ENCODE measurements at regions not wholly inside any gene's neighbourhood (a gene's known extent, or its start where the extent isn't known, plus 50 kb on each side); places are given as distances from the start of the nearest gene placed in this dataset.

DNA sequence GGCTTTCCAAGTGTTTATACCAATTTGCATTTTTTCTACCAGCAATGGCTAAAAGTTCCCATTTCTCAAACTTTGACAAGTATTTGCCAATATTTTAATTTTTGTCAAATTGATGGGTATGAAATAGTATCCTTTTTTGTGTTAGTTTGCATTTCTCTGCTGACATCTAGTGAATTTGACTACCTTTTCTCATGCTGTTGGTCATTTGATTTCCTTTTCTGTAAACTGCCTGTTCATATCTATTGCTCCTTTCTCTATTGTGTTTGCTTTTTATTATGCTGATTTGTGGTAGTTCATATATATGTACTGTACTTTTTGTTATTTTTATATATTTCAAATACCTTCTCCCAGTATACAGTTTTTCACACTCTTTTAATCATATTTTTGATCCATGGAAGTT lies 149.4 kb downstream of the PMAIP1 start:
- CTCF ChIA-PET (ENCODE audit: low intra/inter-chr PET ratio, low total read pairs): no interaction called here
- Histone ChIP-seq H3K4me3 (replicated peaks in 1 of 3; ENCODE audit: insufficient read depth in 1 of 3, low read depth in 2 of 3, low read length in 3 of 3) (no peak overlapping the region), H3K36me3 (replicated peaks in 1 of 2; ENCODE audit: control insufficient read depth in 1 of 2, insufficient read depth in 2 of 2, low read length in 2 of 2) (no peaks in the 10 kb centered on the region), H3K9me3 (ENCODE audit: low read length) (no peaks in the 10 kb centered on the region), H3K4me1 (ENCODE audit: insufficient read depth, low read length) (no peaks in the 10 kb centered on the region), H4K20me1 (ENCODE audit: insufficient read depth, low read length) (no peaks in the 10 kb centered on the region), H3K27ac (ENCODE audit: extremely low read length, insufficient read depth, low read length) (no peak overlapping the region), H3K27me3 (ENCODE audit: control insufficient read depth in 1 of 2, insufficient read depth in 2 of 2, low read length in 2 of 2) (no peaks in the 10 kb centered on the region), H2AFZ (ENCODE audit: low read length) (no peak overlapping the region), H3K79me2 (ENCODE audit: insufficient read depth, low read length) (no peaks in the 10 kb centered on the region), H3K9ac (ENCODE audit: insufficient read depth, low read depth, low read length) (no peak overlapping the region), H3K4me2 (ENCODE audit: low read depth, low read length) (no peak overlapping the region)
- POLR2A ChIA-PET: no interaction called here
- intact Hi-C loops (cut with micrococcal nuclease; ENCODE audit: unreplicated experiment): no loop called here
- in situ Hi-C loops (cut with HindIII; ENCODE audit: extremely low pct_ligation_motif_present, low pct_unique_long_range_greater_than_20kb): no loop called here
- TF ChIP-seq ZNF367 (CRISPR knock-in tag; IDR thresholded peaks at IDR 0.05; ENCODE audit: borderline replicate concordance) (no peak), DNMT3B (CRISPR knock-in tag; conservative IDR thresholded peaks at IDR 0.05) (no peak), BCL6 (CRISPR knock-in tag; IDR thresholded peaks at IDR 0.05) (no peak), ISL2 (CRISPR knock-in tag; IDR thresholded peaks at IDR 0.05) (no peak), KMT2B (CRISPR knock-in tag; IDR thresholded peaks at IDR 0.05) (no peak), ZSCAN30 (CRISPR knock-in tag; IDR thresholded peaks at IDR 0.05) (no peak), TFDP1 (CRISPR knock-in tag; IDR thresholded peaks at IDR 0.05; ENCODE audit: borderline replicate concordance) (no peak), ZFP36 (IDR thresholded peaks at IDR 0.05; ENCODE audit: borderline replicate concordance, low read depth, low read length, partially characterized antibody) (no peak), CHD2 (IDR thresholded peaks at IDR 0.05; ENCODE audit: low read depth, low read length) (no peak), RNF2 (conservative IDR thresholded peaks at IDR 0.05; ENCODE audit: low read depth) (no peak), ZNF780A (CRISPR knock-in tag; IDR thresholded peaks at IDR 0.05) (no peak), ZNF225 (CRISPR knock-in tag; IDR thresholded peaks at IDR 0.05) (no peak), CBX2 (IDR thresholded peaks at IDR 0.05; ENCODE audit: low read depth, low read length) (no peak), CBX2 (CRISPR knock-in tag; IDR thresholded peaks at IDR 0.05; ENCODE audit: low read depth) (no peak), ZXDC (CRISPR knock-in tag; IDR thresholded peaks at IDR 0.05) (no peak), GTF2F1 (IDR thresholded peaks at IDR 0.05; ENCODE audit: low read length) (no peak), PTBP1 (IDR thresholded peaks at IDR 0.05; ENCODE audit: low read depth, low read length, poor library complexity, severe bottlenecking) (no peak), SCMH1 (CRISPR knock-in tag; IDR thresholded peaks at IDR 0.05; ENCODE audit: borderline replicate concordance) (no peak), YEATS2 (CRISPR knock-in tag; IDR thresholded peaks at IDR 0.05; ENCODE audit: borderline replicate concordance) (no peak)
- TF ChIP-seq, protein P1, sequence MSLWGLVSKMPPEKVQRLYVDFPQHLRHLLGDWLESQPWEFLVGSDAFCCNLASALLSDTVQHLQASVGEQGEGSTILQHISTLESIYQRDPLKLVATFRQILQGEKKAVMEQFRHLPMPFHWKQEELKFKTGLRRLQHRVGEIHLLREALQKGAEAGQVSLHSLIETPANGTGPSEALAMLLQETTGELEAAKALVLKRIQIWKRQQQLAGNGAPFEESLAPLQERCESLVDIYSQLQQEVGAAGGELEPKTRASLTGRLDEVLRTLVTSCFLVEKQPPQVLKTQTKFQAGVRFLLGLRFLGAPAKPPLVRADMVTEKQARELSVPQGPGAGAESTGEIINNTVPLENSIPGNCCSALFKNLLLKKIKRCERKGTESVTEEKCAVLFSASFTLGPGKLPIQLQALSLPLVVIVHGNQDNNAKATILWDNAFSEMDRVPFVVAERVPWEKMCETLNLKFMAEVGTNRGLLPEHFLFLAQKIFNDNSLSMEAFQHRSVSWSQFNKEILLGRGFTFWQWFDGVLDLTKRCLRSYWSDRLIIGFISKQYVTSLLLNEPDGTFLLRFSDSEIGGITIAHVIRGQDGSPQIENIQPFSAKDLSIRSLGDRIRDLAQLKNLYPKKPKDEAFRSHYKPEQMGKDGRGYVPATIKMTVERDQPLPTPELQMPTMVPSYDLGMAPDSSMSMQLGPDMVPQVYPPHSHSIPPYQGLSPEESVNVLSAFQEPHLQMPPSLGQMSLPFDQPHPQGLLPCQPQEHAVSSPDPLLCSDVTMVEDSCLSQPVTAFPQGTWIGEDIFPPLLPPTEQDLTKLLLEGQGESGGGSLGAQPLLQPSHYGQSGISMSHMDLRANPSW (CRISPR knock-in tag; IDR thresholded peaks at IDR 0.05; ENCODE audit: borderline replicate concordance): no peak
- FAIRE-seq (no peak), ATAC-seq (no peak), DNase-seq (ENCODE audit: low spot score) (no peak)
- no TSS peak for BruUV-seq (replicated peaks)
